ENCODE measurements at regions not wholly inside any gene's neighbourhood (a gene's known extent, or its start where the extent isn't known, plus 50 kb on each side); places are given as distances from the start of the nearest gene placed in this dataset.

- no peak for TF ChIP-seq CTCF (IDR thresholded peaks at IDR 0.05)
- no peak for TF ChIP-seq POLR2A (IDR thresholded peaks at IDR 0.05)
These were observed 432.3 kb downstream of the CD83 start for GRCh38 chr6:14549871-14550270.

Measured in body of pancreas (tissue), 4 donors.